Endothelial cell (in vitro differentiated cells): ENCODE measurements at regions not wholly inside any gene's neighbourhood (a gene's known extent, or its start where the extent isn't known, plus 50 kb on each side); places are given as distances from the start of the nearest gene placed in this dataset.

Experiments used
- DNase-seq: peaks from one replicate; pipeline ENCODE4 v3.0.0; 2021; ENCODE audit warnings: low spot score
- H3K27ac Mint-ChIP-seq: one replicate; pipeline ENCODE4 v1.8.0; 2021; ENCODE audit warnings: mixed read lengths, inconsistent platforms; ENCODE audit not compliant: unreplicated experiment
- H3K27me3 Mint-ChIP-seq: one replicate; pipeline ENCODE4 v1.8.0; 2021; ENCODE audit warnings: mild to moderate bottlenecking, moderate library complexity, mixed read lengths, inconsistent platforms; ENCODE audit not compliant: unreplicated experiment
- H3K36me3 Mint-ChIP-seq: one replicate; pipeline ENCODE4 v1.8.0; 2021; ENCODE audit warnings: mild to moderate bottlenecking, low read depth, mixed read lengths, inconsistent platforms; ENCODE audit not compliant: unreplicated experiment
- H3K4me1 Mint-ChIP-seq: one replicate; pipeline ENCODE4 v1.8.0; 2021; ENCODE audit warnings: mild to moderate bottlenecking, mixed read lengths, inconsistent platforms; ENCODE audit not compliant: unreplicated experiment
- H3K4me3 Mint-ChIP-seq: one replicate; pipeline ENCODE4 v1.8.0; 2021; ENCODE audit warnings: mild to moderate bottlenecking, mixed read lengths, inconsistent platforms; ENCODE audit not compliant: unreplicated experiment
- H3K9me3 Mint-ChIP-seq: one replicate; pipeline ENCODE4 v1.8.0; 2021; ENCODE audit warnings: mixed read lengths, inconsistent platforms; ENCODE audit not compliant: unreplicated experiment
- CTCF ChIP-seq: fragments of 200-600 bp; sonication (generic); IDR thresholded peaks from one replicate; pipeline ENCODE4 v1.5.0; 2021; ENCODE audit warnings: antibody characterized with exemption; ENCODE audit not compliant: unreplicated experiment

DNA sequence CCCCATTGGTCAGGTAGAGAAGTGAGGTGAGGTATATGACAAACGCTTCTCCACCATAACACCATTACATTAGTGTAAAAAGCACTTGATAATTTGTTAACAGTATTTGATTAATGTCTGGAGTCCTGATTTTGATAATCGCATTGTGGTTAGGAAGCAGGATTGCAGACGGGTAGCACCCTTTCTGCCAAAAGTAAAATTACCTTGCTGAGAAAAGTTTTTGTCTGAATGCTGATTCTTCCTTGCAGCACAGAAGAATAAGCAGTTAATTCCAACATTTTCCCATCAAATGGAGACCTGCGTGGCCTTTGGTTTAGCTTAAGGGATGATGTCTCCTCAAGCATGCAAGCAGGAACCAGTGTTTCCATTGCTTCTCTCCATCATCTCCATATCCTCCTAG lies 1090.2 kb upstream of the TMEM132C start:
- no peak for TF ChIP-seq CTCF
- Mint-ChIP-seq H3K27me3 (peaks cover 12% of the 10 kb centered on the region), H3K4me3 (no peak overlapping the region), H3K36me3 (peaks cover 17% of the 10 kb centered on the region), H3K27ac (no peak overlapping the region), H3K9me3 (peaks cover 56% of the 10 kb centered on the region), H3K4me1 (no peaks in the 10 kb centered on the region)
- DNase-seq: no peak

DNA sequence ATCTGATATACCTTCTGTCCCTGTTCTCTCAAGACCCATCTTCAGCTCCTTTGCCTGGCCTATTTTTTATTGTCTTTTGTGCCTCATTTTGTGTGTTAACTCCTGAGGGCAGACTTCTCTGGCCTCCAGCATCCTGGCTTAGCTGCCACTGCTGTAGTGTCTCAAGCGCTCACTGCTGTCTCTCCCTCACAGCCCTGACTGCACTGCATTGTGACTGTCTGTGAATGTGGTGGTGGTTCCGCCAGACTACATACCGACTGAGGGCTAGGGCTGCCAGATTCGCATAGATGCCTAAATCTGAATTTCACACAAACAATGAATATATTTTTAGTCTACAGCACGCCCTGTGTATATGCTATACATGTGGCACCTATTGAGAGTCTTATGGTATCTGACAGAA lies 1088.9 kb upstream of the TMEM132C start:
- TF ChIP-seq CTCF: no peak
- peaks cover 52% of the 10 kb centered on the region for H3K9me3 Mint-ChIP-seq
- H3K4me3 Mint-ChIP-seq: no peak overlapping the region
- peaks cover 8% of the 10 kb centered on the region for H3K27me3 Mint-ChIP-seq
- no peaks in the 10 kb centered on the region for H3K4me1 Mint-ChIP-seq
- no peak overlapping the region for H3K27ac Mint-ChIP-seq
- peaks cover 7% of the 10 kb centered on the region for H3K36me3 Mint-ChIP-seq
- DNase-seq: no peak

- Mint-ChIP-seq H3K4me1 (no peaks in the 10 kb centered on the region), H3K4me3 (no peak overlapping the region), H3K27ac (no peak overlapping the region), H3K36me3 (peaks cover 6% of the 10 kb centered on the region), H3K9me3 (peaks cover 50% of the 10 kb centered on the region), H3K27me3 (peaks cover 6% of the 10 kb centered on the region)
- TF ChIP-seq CTCF: no peak
- DNase-seq: no peak
These were observed 1088.5 kb upstream of the TMEM132C start for GRCh38 chr12:127178463-127178862.

- Mint-ChIP-seq H3K36me3 (peaks cover 6% of the 10 kb centered on the region), H3K27ac (no peak overlapping the region), H3K4me1 (no peaks in the 10 kb centered on the region), H3K4me3 (no peak overlapping the region), H3K27me3 (peaks cover 6% of the 10 kb centered on the region), H3K9me3 (peaks cover 44% of the 10 kb centered on the region)
- no peak for TF ChIP-seq CTCF
- no peak for DNase-seq
These were observed 1087.8 kb upstream of the TMEM132C start for GRCh38 chr12:127179176-127179575.

DNA sequence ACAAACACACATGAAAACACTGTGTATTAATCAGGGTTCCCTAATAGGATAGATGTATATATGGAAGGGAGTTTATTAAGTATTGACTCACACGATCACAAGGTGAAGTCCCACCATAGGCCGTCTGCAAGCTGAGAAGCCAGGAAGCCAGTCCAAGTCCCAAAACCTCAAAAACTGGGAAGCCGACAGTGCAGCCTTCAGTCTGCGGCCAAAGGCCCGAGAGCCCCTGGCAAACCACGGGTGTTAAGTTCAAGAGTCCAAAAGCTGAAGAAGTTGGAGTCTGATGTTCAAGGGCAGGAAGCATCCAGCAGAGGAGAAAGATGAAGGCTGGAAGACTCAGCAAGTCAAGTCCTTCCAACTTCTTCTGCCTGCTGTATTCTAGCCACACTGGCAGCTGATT lies 1085.0 kb upstream of the TMEM132C start:
- Mint-ChIP-seq H3K27ac (no peak overlapping the region), H3K4me1 (no peaks in the 10 kb centered on the region), H3K4me3 (no peak overlapping the region), H3K9me3 (peaks cover 36% of the 10 kb centered on the region), H3K27me3 (peaks cover 9% of the 10 kb centered on the region), H3K36me3 (peaks cover 6% of the 10 kb centered on the region)
- no peak for DNase-seq
- TF ChIP-seq CTCF: no peak
